Gastroesophageal sphincter (tissue), 4 donors: ENCODE measurements at regions not wholly inside any gene's neighbourhood (a gene's known extent, or its start where the extent isn't known, plus 50 kb on each side); places are given as distances from the start of the nearest gene placed in this dataset.

Experiments
- ATAC-seq: fragments of 150-250 bp; one replicate; pipeline ENCODE4 v1.9.1; 2016; ENCODE audit warnings: mild to moderate bottlenecking, moderate library complexity
- H3K27ac ChIP-seq, 4 donors: fragments of 200-600 bp; sonication (generic) in 3 of 4; 1 replicate in 3 of 4; 2 replicates in 1 of 4; pipeline ENCODE4 v1.5.1; 2016 to 2019
- H3K27me3 ChIP-seq: fragments of 200-600 bp; sonication (generic); one replicate; pipeline ENCODE4 v1.5.1; 2019
- H3K36me3 ChIP-seq, 2 donors: fragments of 200-600 bp; sonication (generic); one replicate each; pipeline ENCODE4 v1.5.1; 2019; ENCODE audit warnings: control low read depth in 1 of 2
- H3K4me1 ChIP-seq, 3 donors: fragments of 200-600 bp; sonication (generic); 1 replicate in 2 of 3; 2 replicates in 1 of 3; pipeline ENCODE4 v1.5.1; 2016 to 2019; ENCODE audit warnings: control low read depth in 2 of 3
- H3K4me3 ChIP-seq, 2 donors: fragments of 200-600 bp; sonication (generic); one replicate each; pipeline ENCODE4 v1.5.1; 2019; ENCODE audit warnings: mild to moderate bottlenecking in 1 of 2, moderate library complexity in 1 of 2
- H3K9me3 ChIP-seq, 3 donors: fragments of 200-600 bp; sonication (generic); one replicate each; pipeline ENCODE4 v1.5.1; 2017 to 2019; ENCODE audit warnings: control low read depth in 2 of 3
- CTCF ChIP-seq, 4 experiments: fragments of 200-600 bp in 2 of 4; fragments of 450-650 bp in 2 of 4; sonication (generic) in 1 of 4; IDR thresholded peaks; one replicate each; pipeline ENCODE4 v1.5.1; 2017 to 2019; ENCODE audit warnings: antibody characterized with exemption in 4 of 4, mild to moderate bottlenecking in 2 of 4, moderate library complexity in 2 of 4
- EP300 ChIP-seq: sonication (generic); formaldehyde crosslinking; IDR thresholded peaks from one replicate; pipeline ENCODE4 v1.6.1; 2017; ENCODE audit warnings: antibody characterized with exemption, mild to moderate bottlenecking
- POLR2A ChIP-seq, 2 donors: fragments of 450-650 bp; IDR thresholded peaks; one replicate each; pipeline ENCODE4 v1.6.1; 2017; ENCODE audit warnings: antibody characterized with exemption in 2 of 2, mild to moderate bottlenecking in 2 of 2, moderate library complexity in 1 of 2
- POLR2AphosphoS5 ChIP-seq: sonication (generic); formaldehyde crosslinking; IDR thresholded peaks from one replicate; pipeline ENCODE4 v1.6.1; 2017; ENCODE audit warnings: antibody characterized with exemption
- WGBS, 2 donors: methylation state at CpG; one replicate each; pipeline ENCODE4 v1.1.5; 2018; ENCODE audit warnings: low coverage in 1 of 2; 5-methylcytosine and 5-hydroxymethylcytosine counted together

GRCh38 chr9:84435902-84436301, 95.3 kb upstream of the SLC28A3 start:
- no peaks in the 10 kb centered on the region for H3K4me1 ChIP-seq
- TF ChIP-seq CTCF (IDR thresholded peaks at IDR 0.05) (no peak), EP300 (no peak), POLR2AphosphoS5 (no peak), POLR2A (IDR thresholded peaks at IDR 0.05) (no peak)
- H3K36me3 ChIP-seq, result no peaks in the 10 kb centered on the region
- no peaks in the 10 kb centered on the region for H3K9me3 ChIP-seq
- no peak for ATAC-seq
- H3K4me3 ChIP-seq, result no peak overlapping the region
- 40 to 87% methylated on average over 3 to 6 of the region's 6 CpGs for WGBS, 2 donors
- no peak overlapping the region for H3K27ac ChIP-seq
- no peaks in the 10 kb centered on the region for H3K27me3 ChIP-seq

GRCh38 chr9:84436386-84437109, 96.0 kb upstream of the SLC28A3 start:
- TF ChIP-seq CTCF (IDR thresholded peaks at IDR 0.05) (no peak), EP300 (no peak), POLR2A (IDR thresholded peaks at IDR 0.05) (no peak), POLR2AphosphoS5 (no peak)
- Histone ChIP-seq H3K36me3 (no peaks in the 10 kb centered on the region), H3K4me1 (no peaks in the 10 kb centered on the region), H3K4me3 (no peak overlapping the region), H3K27ac (no peak overlapping the region), H3K27me3 (no peaks in the 10 kb centered on the region), H3K9me3 (no peaks in the 10 kb centered on the region)
- 23 to 61% methylated on average over 3 to 5 of the region's 5 CpGs for WGBS, 2 donors
- ATAC-seq, result no peak

GRCh38 chr9:84438391-84438790, 97.8 kb upstream of the SLC28A3 start:
- no peak overlapping the region for H3K4me3 ChIP-seq
- no peaks in the 10 kb centered on the region for H3K36me3 ChIP-seq
- no peaks in the 10 kb centered on the region for H3K9me3 ChIP-seq
- ATAC-seq, result no peak
- peaks cover under 1% of the 10 kb centered on the region for H3K27me3 ChIP-seq
- H3K4me1 ChIP-seq, result no peaks in the 10 kb centered on the region
- no peak overlapping the region for H3K27ac ChIP-seq
- TF ChIP-seq POLR2AphosphoS5, result no peak
- no peak for TF ChIP-seq CTCF (IDR thresholded peaks at IDR 0.05)
- no peak for TF ChIP-seq EP300
- TF ChIP-seq POLR2A (IDR thresholded peaks at IDR 0.05), result no peak
- 79 to 89% methylated on average over 1 of the region's 1 CpG for WGBS, 2 donors

- 29 to 55% methylated on average over 3 of the region's 3 CpGs for WGBS, 2 donors
- TF ChIP-seq POLR2AphosphoS5 (no peak), CTCF (IDR thresholded peaks at IDR 0.05) (no peak), EP300 (no peak), POLR2A (IDR thresholded peaks at IDR 0.05) (no peak)
- Histone ChIP-seq H3K4me1 (no peaks in the 10 kb centered on the region), H3K36me3 (no peaks in the 10 kb centered on the region), H3K9me3 (no peaks in the 10 kb centered on the region), H3K4me3 (no peak overlapping the region), H3K27me3 (peaks cover 3% of the 10 kb centered on the region), H3K27ac (no peak overlapping the region)
- ATAC-seq, result no peak
Observed at GRCh38 chr9:84439250-84439649, 98.7 kb upstream of the SLC28A3 start.

- Histone ChIP-seq H3K4me1 (no peaks in the 10 kb centered on the region), H3K27me3 (peaks cover 3% of the 10 kb centered on the region), H3K36me3 (no peaks in the 10 kb centered on the region), H3K27ac (no peak overlapping the region), H3K4me3 (no peak overlapping the region), H3K9me3 (no peaks in the 10 kb centered on the region)
- no peak for ATAC-seq
- WGBS, 2 donors, result 55 to 69% methylated on average over 5 to 6 of the region's 6 CpGs
- no peak for TF ChIP-seq POLR2A (IDR thresholded peaks at IDR 0.05)
- no peak for TF ChIP-seq EP300
- no peak for TF ChIP-seq POLR2AphosphoS5
- TF ChIP-seq CTCF (IDR thresholded peaks at IDR 0.05), result no peak
Observed at GRCh38 chr9:84442712-84443111, 102.2 kb upstream of the SLC28A3 start.
